Activated CD8-positive, alpha-beta T cell treated with anti-CD3 and anti-CD28 coated beads for 36 hours (primary cell): ENCODE measurements at regions not wholly inside any gene's neighbourhood (a gene's known extent, or its start where the extent isn't known, plus 50 kb on each side); places are given as distances from the start of the nearest gene placed in this dataset.
"Not testable (repeated sequence)": the region's sequence is repeated elsewhere in the genome, so short reads cannot be mapped to it uniquely, and the experiment has no call there.

Experiments
- ATAC-seq: fragments of 200-7000 bp; cut with Tn5 transposase; one replicate; pipeline ENCODE4 v1.10.0; 2021; ENCODE audit warnings: mild to moderate bottlenecking, moderate library complexity
- CTCF ChIA-PET: fragments of 350-600 bp; sonication (Branson Sonifier 250); formaldehyde crosslinking; loops from one replicate; lab custom pipeline; 2021; ENCODE audit warnings: antibody characterized with exemption; lab: Charles Lee
- POLR2A ChIA-PET: fragments of 350-600 bp; sonication (Branson Sonifier 250); formaldehyde crosslinking; loops from one replicate; lab custom pipeline; 2021; ENCODE audit warnings: antibody characterized with exemption; lab: Charles Lee
- DNase-seq: peaks from one replicate; pipeline ENCODE4 v3.0.0-alpha.2; 2020
- H3K27ac Mint-ChIP-seq: one replicate; pipeline ENCODE4 v1.8.0; 2021; ENCODE audit warnings: mild to moderate bottlenecking, mixed read lengths
- H3K27me3 Mint-ChIP-seq: one replicate; pipeline ENCODE4 v1.8.0; 2021; ENCODE audit warnings: mixed read lengths
- H3K36me3 Mint-ChIP-seq: one replicate; pipeline ENCODE4 v1.8.0; 2021; ENCODE audit warnings: low read depth, mixed read lengths
- H3K4me1 Mint-ChIP-seq: one replicate; pipeline ENCODE4 v1.8.0; 2021; ENCODE audit warnings: low read depth, mixed read lengths
- H3K4me3 Mint-ChIP-seq: one replicate; pipeline ENCODE4 v1.8.0; 2021; ENCODE audit warnings: mild to moderate bottlenecking, moderate library complexity, mixed read lengths
- H3K9me3 Mint-ChIP-seq: one replicate; pipeline ENCODE4 v1.8.0; 2021; ENCODE audit warnings: mixed read lengths
- intact Hi-C: fragments of 100-400 bp; cut with micrococcal nuclease; formaldehyde crosslinking; loops from one replicate; pipeline ENCODE4 v1.10.0; 2022
- TF ChIP-seq, protein P1 (sequence below): fragments of 200-600 bp; IDR thresholded peaks from one replicate; pipeline ENCODE4 v1.8.0; 2022; ENCODE audit warnings: antibody characterized with exemption, mild to moderate bottlenecking

DNA sequence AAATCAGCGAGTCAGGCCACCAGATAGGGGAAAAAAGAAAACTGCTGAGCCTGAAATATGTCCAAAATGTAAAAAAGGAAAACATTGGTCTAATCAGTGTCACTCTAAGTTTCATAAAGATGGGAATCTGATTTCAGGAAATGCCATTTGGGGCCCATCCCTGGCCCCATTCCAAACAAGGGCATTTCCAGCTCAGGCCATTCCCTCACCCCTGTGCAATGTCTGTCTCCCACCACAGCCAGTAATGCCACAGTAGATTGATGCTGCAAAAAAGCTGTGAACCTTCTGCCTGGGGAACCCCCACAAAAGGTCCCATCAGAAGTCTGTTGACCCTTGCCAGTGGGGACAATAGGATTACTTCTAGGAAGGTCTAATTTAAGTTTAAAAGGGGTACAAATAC is 199.6 kb downstream of the YTHDC2 start:
- Mint-ChIP-seq H3K9me3 (peaks cover 23% of the 10 kb centered on the region), H3K27ac (no peak overlapping the region), H3K4me3 (no peak overlapping the region), H3K4me1 (no peaks in the 10 kb centered on the region), H3K36me3 (no peaks in the 10 kb centered on the region), H3K27me3 (peaks cover 6% of the 10 kb centered on the region)
- ATAC-seq: no peak
- TF ChIP-seq, protein P1, sequence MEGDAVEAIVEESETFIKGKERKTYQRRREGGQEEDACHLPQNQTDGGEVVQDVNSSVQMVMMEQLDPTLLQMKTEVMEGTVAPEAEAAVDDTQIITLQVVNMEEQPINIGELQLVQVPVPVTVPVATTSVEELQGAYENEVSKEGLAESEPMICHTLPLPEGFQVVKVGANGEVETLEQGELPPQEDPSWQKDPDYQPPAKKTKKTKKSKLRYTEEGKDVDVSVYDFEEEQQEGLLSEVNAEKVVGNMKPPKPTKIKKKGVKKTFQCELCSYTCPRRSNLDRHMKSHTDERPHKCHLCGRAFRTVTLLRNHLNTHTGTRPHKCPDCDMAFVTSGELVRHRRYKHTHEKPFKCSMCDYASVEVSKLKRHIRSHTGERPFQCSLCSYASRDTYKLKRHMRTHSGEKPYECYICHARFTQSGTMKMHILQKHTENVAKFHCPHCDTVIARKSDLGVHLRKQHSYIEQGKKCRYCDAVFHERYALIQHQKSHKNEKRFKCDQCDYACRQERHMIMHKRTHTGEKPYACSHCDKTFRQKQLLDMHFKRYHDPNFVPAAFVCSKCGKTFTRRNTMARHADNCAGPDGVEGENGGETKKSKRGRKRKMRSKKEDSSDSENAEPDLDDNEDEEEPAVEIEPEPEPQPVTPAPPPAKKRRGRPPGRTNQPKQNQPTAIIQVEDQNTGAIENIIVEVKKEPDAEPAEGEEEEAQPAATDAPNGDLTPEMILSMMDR: no peak
- CTCF ChIA-PET: no interaction called here
- intact Hi-C loops: no loop called here
- no peak for DNase-seq
- POLR2A ChIA-PET: interaction anchor here (0.5 kb wide), 1 partner anchor 106 kb away, joined by 3 read pairs; no protein-coding TSS in a partner anchor

DNA sequence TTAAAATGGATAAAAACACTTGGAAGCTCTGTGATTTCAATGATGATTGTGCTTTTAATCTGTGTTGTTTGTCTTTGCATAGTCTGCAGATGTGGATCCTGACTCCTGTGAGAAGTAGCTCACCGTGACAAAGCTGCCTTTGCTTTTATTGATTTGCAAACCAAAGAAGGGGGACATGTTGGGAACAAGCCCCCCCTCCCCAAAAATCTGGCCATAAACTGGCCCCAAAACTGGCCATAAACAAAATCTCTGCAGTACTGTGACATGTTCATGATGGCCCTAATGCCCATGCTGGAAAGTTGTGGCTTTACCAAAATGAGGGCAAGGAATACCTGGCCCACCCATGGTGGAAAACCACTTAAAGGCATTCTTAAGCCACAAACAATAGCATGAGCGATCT is 202.4 kb downstream of the YTHDC2 start:
- intact Hi-C loops, ATAC-seq, H3K4me1 Mint-ChIP-seq, POLR2A ChIA-PET, DNase-seq, H3K4me3 Mint-ChIP-seq, H3K27me3 Mint-ChIP-seq, H3K27ac Mint-ChIP-seq, H3K36me3 Mint-ChIP-seq, CTCF ChIA-PET: not testable (repeated sequence)
- peaks cover 23% of the 10 kb centered on the region for H3K9me3 Mint-ChIP-seq

DNA sequence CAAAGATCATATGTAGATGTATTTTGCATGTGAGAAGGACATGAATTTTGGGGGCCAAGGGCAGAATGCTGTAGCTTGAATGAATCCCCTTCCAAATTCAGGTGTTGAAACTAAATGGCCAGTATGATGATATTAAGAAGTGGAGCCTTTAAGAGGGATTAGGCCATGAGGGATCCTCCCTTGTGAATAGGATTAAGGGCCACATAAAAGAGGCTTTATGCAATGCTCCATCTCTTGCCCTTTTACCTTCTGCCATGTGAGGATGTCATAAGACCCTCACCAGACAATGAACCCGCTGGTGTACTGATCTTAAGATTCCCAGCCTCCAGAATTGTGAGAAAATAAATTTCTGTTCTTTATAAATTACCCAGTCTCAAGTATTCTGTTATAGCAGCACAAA is 206.1 kb downstream of the YTHDC2 start:
- TF ChIP-seq, protein P1: no peak
- ChIA-PET CTCF (no interaction called here), POLR2A (no interaction called here)
- no peak for ATAC-seq
- Mint-ChIP-seq H3K4me1 (no peaks in the 10 kb centered on the region), H3K27ac (no peak overlapping the region), H3K36me3 (no peaks in the 10 kb centered on the region), H3K27me3 (no peaks in the 10 kb centered on the region), H3K4me3 (no peak overlapping the region), H3K9me3 (peaks cover 22% of the 10 kb centered on the region)
- DNase-seq: no peak
- intact Hi-C loops: no loop called here

DNA sequence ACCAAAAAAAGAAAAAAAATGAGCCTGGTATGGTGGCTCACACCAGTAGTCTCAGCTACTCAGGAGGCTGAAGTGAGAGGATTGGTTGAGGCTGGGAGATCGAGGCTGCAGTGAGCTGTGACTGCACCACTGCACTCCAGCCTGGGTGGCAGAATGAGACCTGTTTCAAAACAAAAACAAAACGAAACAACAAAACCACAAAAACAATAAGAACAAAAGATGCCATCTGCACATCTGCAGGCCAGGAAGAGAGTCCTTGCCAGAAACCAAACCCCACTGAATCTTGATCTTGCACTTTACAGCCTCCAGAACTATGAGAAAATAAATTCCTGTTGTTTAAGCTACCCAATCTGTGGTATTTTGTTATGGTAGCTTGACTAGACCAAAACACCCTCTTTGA is 207.7 kb downstream of the YTHDC2 start:
- Mint-ChIP-seq H3K36me3 (no peaks in the 10 kb centered on the region), H3K4me1 (no peaks in the 10 kb centered on the region), H3K27ac (no peak overlapping the region), H3K27me3 (no peaks in the 10 kb centered on the region), H3K9me3 (peaks cover 11% of the 10 kb centered on the region), H3K4me3 (no peak overlapping the region)
- CTCF ChIA-PET: no interaction called here
- ATAC-seq: no peak
- TF ChIP-seq, protein P1: no peak
- intact Hi-C loops: no loop called here
- POLR2A ChIA-PET: no interaction called here
- DNase-seq: no peak

DNA sequence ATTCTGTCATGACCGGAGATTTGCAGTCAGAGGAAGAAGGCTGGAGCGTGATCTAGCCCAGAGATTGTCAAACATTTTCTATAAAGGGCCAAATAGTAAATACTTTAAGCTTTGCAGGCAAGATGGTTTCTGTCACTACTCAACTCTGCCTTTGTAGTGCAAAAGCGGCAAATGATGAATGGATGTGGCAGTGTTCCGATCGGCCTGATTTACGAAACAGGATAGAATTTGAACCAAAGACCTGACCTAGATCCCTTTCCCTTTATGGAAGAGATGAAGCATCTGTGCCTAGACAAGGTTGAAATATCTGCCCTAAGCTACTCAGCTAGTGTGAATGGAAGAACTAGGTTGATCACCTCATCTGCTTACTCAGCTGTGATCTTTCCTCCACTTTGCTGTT is 209.5 kb downstream of the YTHDC2 start:
- CTCF ChIA-PET: no interaction called here
- no peaks in the 10 kb centered on the region for H3K4me1 Mint-ChIP-seq
- H3K36me3 Mint-ChIP-seq: no peaks in the 10 kb centered on the region
- ATAC-seq (no peak), DNase-seq (no peak)
- no peak overlapping the region for H3K27ac Mint-ChIP-seq
- intact Hi-C loops: no loop called here
- no peaks in the 10 kb centered on the region for H3K27me3 Mint-ChIP-seq
- no peak overlapping the region for H3K4me3 Mint-ChIP-seq
- POLR2A ChIA-PET: no interaction called here
- no peaks in the 10 kb centered on the region for H3K9me3 Mint-ChIP-seq
- TF ChIP-seq, protein P1: no peak

DNA sequence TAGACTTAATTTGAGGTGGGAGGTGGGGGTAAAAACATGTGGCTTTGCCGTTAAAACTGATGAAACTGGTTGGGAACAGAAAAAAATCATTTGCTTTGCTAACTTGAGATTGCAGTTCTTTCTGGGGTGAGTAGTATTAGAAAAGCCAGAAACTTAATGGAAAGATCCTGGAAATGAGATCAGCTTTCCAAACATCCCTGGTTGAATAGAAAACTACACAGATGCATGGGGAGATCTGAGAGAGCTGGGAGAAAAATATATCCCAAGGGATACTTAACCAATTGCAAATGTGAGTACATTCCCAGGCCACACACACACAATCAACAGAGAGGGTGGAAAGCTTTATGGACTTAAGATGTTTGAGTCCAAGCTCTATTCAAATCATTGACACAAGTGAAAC is 222.3 kb downstream of the YTHDC2 start:
- Mint-ChIP-seq H3K27ac (no peak overlapping the region), H3K36me3 (no peaks in the 10 kb centered on the region), H3K4me1 (no peaks in the 10 kb centered on the region), H3K9me3 (peaks cover 2% of the 10 kb centered on the region), H3K4me3 (no peak overlapping the region), H3K27me3 (no peaks in the 10 kb centered on the region)
- TF ChIP-seq, protein P1: no peak
- ATAC-seq (no peak), DNase-seq (no peak)
- CTCF ChIA-PET: no interaction called here
- intact Hi-C loops: no loop called here
- POLR2A ChIA-PET: no interaction called here
